ENCODE measurements at regions not wholly inside any gene's neighbourhood (a gene's known extent, or its start where the extent isn't known, plus 50 kb on each side); places are given as distances from the start of the nearest gene placed in this dataset.

DNA sequence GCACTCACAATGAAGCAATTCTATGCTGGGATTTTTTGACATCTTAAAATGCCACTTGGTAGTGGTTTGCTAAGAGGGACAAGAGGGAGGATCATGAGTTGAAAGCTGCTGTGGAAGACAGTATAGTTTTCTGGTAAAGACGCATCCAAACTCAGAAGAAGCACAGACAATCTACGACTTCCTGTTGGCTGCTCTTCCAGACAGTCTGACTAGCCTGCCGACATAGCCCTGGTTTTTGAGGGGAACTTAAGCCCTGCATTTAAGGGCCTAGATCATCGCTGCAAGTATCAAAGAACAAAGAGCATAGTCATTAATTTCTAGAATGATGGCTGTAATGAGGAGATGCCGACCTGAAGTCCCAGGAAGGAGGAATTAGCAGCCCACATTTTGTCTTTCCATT is 99.9 kb upstream of the IKZF1 start:
- Mint-ChIP-seq H3K4me1 (peaks cover 35% of the 10 kb centered on the region), H3K27ac (no peak overlapping the region), H3K4me3 (no peak overlapping the region), H3K27me3 (no peaks in the 10 kb centered on the region), H3K9me3 (ENCODE audit: insufficient read depth) (no peaks in the 10 kb centered on the region)
- peaks cover 28% of the 10 kb centered on the region for H3K79me2 ChIP-seq (ENCODE audit: control insufficient read depth, insufficient read depth, low read length)
- H3K9ac ChIP-seq (ENCODE audit: low read length), result no peak overlapping the region
- ChIA-PET POLR2A (interaction anchor here (0.6 kb wide), 2 partner anchors 129 to 131 kb away, joined by 3 to 4 read pairs; no protein-coding TSS in a partner anchor), CTCF (interaction anchor here (0.9 to 7.7 kb wide), 25 partner anchors 10 to 956 kb away, joined by 3 to 241 read pairs (median 9); no protein-coding TSS in a partner anchor)
- TF ChIP-seq, protein P1, sequence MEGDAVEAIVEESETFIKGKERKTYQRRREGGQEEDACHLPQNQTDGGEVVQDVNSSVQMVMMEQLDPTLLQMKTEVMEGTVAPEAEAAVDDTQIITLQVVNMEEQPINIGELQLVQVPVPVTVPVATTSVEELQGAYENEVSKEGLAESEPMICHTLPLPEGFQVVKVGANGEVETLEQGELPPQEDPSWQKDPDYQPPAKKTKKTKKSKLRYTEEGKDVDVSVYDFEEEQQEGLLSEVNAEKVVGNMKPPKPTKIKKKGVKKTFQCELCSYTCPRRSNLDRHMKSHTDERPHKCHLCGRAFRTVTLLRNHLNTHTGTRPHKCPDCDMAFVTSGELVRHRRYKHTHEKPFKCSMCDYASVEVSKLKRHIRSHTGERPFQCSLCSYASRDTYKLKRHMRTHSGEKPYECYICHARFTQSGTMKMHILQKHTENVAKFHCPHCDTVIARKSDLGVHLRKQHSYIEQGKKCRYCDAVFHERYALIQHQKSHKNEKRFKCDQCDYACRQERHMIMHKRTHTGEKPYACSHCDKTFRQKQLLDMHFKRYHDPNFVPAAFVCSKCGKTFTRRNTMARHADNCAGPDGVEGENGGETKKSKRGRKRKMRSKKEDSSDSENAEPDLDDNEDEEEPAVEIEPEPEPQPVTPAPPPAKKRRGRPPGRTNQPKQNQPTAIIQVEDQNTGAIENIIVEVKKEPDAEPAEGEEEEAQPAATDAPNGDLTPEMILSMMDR (IDR thresholded peaks at IDR 0.05), result no peak
- no peak for TF ChIP-seq EZH2 (IDR thresholded peaks at IDR 0.05; ENCODE audit: borderline replicate concordance, insufficient read depth, low read depth, low read length, poor library complexity, severe bottlenecking)
- H3K4me2 ChIP-seq (replicated peaks; ENCODE audit: low read depth, low read length, poor library complexity, severe bottlenecking), result no peak overlapping the region
- ATAC-seq (ENCODE audit: low read depth), result no peak
- no peaks in the 10 kb centered on the region for H3K36me3 ChIP-seq (replicated peaks in 1 of 2; ENCODE audit: control extremely low read depth in 1 of 2, control insufficient read depth in 1 of 2, extremely low read depth in 1 of 2, insufficient read depth in 2 of 2, low read length in 1 of 2)
- DNase-seq, result no peak
- peak overlapping the region; percentile 45 for H2AFZ ChIP-seq (ENCODE audit: insufficient read depth, low read depth, low read length, poor library complexity, severe bottlenecking)
- H3K27ac ChIP-seq (ENCODE audit: low read length in 2 of 2), result no peak overlapping the region
- intact Hi-C loops (cut with micrococcal nuclease), result loop anchor here (2.0 kb wide), 2 partner anchors 62 to 102 kb away; no protein-coding TSS in a partner anchor
- H3K27me3 ChIP-seq (replicated peaks in 1 of 4; ENCODE audit: control extremely low read depth in 1 of 4, control insufficient read depth in 3 of 4, insufficient read depth in 4 of 4, low read length in 3 of 4), result no peaks in the 10 kb centered on the region
- no peaks in the 10 kb centered on the region for H3K9me3 ChIP-seq (ENCODE audit: control extremely low read depth in 1 of 3, control insufficient read depth in 2 of 3, insufficient read depth in 1 of 3, low read length in 2 of 3)
- 40% methylated on average over 1 of the region's 5 CpGs for WGBS (ENCODE audit: insufficient coverage)
- no peaks in the 10 kb centered on the region for H4K20me1 ChIP-seq (ENCODE audit: control insufficient read depth, insufficient read depth, low read length, poor library complexity, severe bottlenecking)
- no peak overlapping the region for H3K4me3 ChIP-seq (ENCODE audit: control extremely low read depth in 1 of 5, extremely low read depth in 1 of 5, insufficient read depth in 1 of 5, low read depth in 2 of 5, low read length in 4 of 5)
- peaks cover 8 to 18% of the 10 kb centered on the region in 2 donors for H3K4me1 ChIP-seq (ENCODE audit: control insufficient read depth in 2 of 2, insufficient read depth in 2 of 2, low read length in 2 of 2)

DNA sequence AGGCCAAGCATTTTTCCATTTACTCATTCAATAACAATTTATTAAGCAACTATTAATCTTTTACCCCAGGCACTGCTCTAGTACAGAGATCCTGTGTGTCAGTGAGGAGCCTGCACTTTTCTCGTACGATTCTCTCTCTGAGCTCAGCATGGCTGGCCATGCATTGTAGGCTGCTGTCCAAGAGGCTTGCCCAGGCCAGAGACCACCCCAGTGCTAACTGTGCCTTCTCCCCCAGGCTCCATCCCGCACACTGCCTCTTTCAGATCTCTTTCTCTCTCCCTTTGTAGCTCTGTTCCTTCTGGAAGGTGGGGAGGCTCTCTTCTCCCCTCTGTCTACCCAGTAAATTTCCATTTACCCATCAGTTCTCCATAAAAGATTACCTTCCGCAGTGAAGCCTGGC is 101.0 kb upstream of the IKZF1 start:
- Histone ChIP-seq H3K4me3 (ENCODE audit: control extremely low read depth in 1 of 5, extremely low read depth in 1 of 5, insufficient read depth in 1 of 5, low read depth in 2 of 5, low read length in 4 of 5) (no peak overlapping the region), H3K9me3 (ENCODE audit: control extremely low read depth in 1 of 3, control insufficient read depth in 2 of 3, insufficient read depth in 1 of 3, low read length in 2 of 3) (no peaks in the 10 kb centered on the region), H3K4me1 (ENCODE audit: control insufficient read depth in 2 of 2, insufficient read depth in 2 of 2, low read length in 2 of 2) (peaks cover 8 to 18% of the 10 kb centered on the region in 2 donors), H3K4me2 (replicated peaks; ENCODE audit: low read depth, low read length, poor library complexity, severe bottlenecking) (no peak overlapping the region), H3K79me2 (ENCODE audit: control insufficient read depth, insufficient read depth, low read length) (peaks cover 28% of the 10 kb centered on the region), H3K36me3 (replicated peaks in 1 of 2; ENCODE audit: control extremely low read depth in 1 of 2, control insufficient read depth in 1 of 2, extremely low read depth in 1 of 2, insufficient read depth in 2 of 2, low read length in 1 of 2) (no peaks in the 10 kb centered on the region), H3K27me3 (replicated peaks in 1 of 4; ENCODE audit: control extremely low read depth in 1 of 4, control insufficient read depth in 3 of 4, insufficient read depth in 4 of 4, low read length in 3 of 4) (no peaks in the 10 kb centered on the region), H2AFZ (ENCODE audit: insufficient read depth, low read depth, low read length, poor library complexity, severe bottlenecking) (no peak overlapping the region), H4K20me1 (ENCODE audit: control insufficient read depth, insufficient read depth, low read length, poor library complexity, severe bottlenecking) (no peaks in the 10 kb centered on the region), H3K9ac (ENCODE audit: low read length) (no peak overlapping the region), H3K27ac (ENCODE audit: low read length in 2 of 2) (no peak overlapping the region)
- ChIA-PET POLR2A (no interaction called here), CTCF (interaction anchor here (0.9 to 7.7 kb wide), 13 partner anchors 50 to 957 kb away, joined by 3 to 241 read pairs (median 5); partner anchors contain the start of gene IKZF1)
- no peaks in the 10 kb centered on the region for H3K9me3 Mint-ChIP-seq (ENCODE audit: insufficient read depth)
- DNase-seq (no peak), ATAC-seq (ENCODE audit: low read depth) (no peak)
- intact Hi-C loops (cut with micrococcal nuclease), result no loop called here
- H3K27ac Mint-ChIP-seq, result no peak overlapping the region
- peaks cover 37% of the 10 kb centered on the region for H3K4me1 Mint-ChIP-seq
- no peaks in the 10 kb centered on the region for H3K27me3 Mint-ChIP-seq
- 66% methylated on average over 2 of the region's 4 CpGs for WGBS (ENCODE audit: insufficient coverage)
- TF ChIP-seq EZH2 (IDR thresholded peaks at IDR 0.05; ENCODE audit: borderline replicate concordance, insufficient read depth, low read depth, low read length, poor library complexity, severe bottlenecking), result no peak
- TF ChIP-seq, protein P1 (IDR thresholded peaks at IDR 0.05), result no peak
- no peak overlapping the region for H3K4me3 Mint-ChIP-seq

Data from B cell (primary cell).